MCF 10A (cell line): ENCODE measurements at regions not wholly inside any gene's neighbourhood (a gene's known extent, or its start where the extent isn't known, plus 50 kb on each side); places are given as distances from the start of the nearest gene placed in this dataset.
A peak's percentile ranks its signal among the peaks of the same experiment; 100 is the strongest.

Source experiments
- BruUV-seq: library from RNA; stranded (reverse); fragments of 400-500 nt; replicated peaks from 2 replicates; lab custom pipeline; 2021; lab: Mats Ljungman, UMichigan
- CTCF ChIA-PET: fragments of 300-600 bp; sonication (Branson Sonifier 250); formaldehyde crosslinking; extraction: SDS; loops from one replicate; lab custom pipeline; 2021; ENCODE audit warnings: antibody characterized with exemption, inconsistent platforms; lab: Yijun Ruan, JAX
- POLR2A ChIA-PET: fragments of 300-600, 350-650 bp; sonication (Branson Sonifier 250); formaldehyde crosslinking; extraction: SDS; loops from one replicate; lab custom pipeline; 2020; ENCODE audit warnings: antibody characterized with exemption, inconsistent platforms; lab: Yijun Ruan, JAX
- DNase-seq: peaks from one replicate; pipeline ENCODE4 v3.0.0-alpha.2; 2018; ENCODE audit not compliant: unreplicated experiment
- H3K27ac Mint-ChIP-seq: one replicate; pipeline ENCODE4 v1.8.0; 2022; ENCODE audit warnings: mild to moderate bottlenecking, low read depth, mixed read lengths; ENCODE audit not compliant: unreplicated experiment
- H3K27me3 Mint-ChIP-seq: one replicate; pipeline ENCODE4 v1.8.0; 2022; ENCODE audit warnings: mixed read lengths; ENCODE audit not compliant: insufficient read depth, unreplicated experiment
- H3K36me3 Mint-ChIP-seq: one replicate; pipeline ENCODE4 v1.8.0; 2022; ENCODE audit warnings: mild to moderate bottlenecking, moderate library complexity, mixed read lengths; ENCODE audit not compliant: insufficient read depth, unreplicated experiment
- H3K4me1 Mint-ChIP-seq: one replicate; pipeline ENCODE4 v1.8.0; 2022; ENCODE audit warnings: mixed read lengths; ENCODE audit not compliant: insufficient read depth, unreplicated experiment
- H3K4me3 Mint-ChIP-seq: one replicate; pipeline ENCODE4 v1.8.0; 2022; ENCODE audit warnings: mild to moderate bottlenecking, moderate library complexity, mixed read lengths; ENCODE audit not compliant: unreplicated experiment
- H3K9me3 Mint-ChIP-seq: one replicate; pipeline ENCODE4 v1.8.0; 2022; ENCODE audit warnings: mixed read lengths; ENCODE audit not compliant: unreplicated experiment
- intact Hi-C: fragments of 100-400 bp; cut with micrococcal nuclease; formaldehyde crosslinking; loops from 2 replicates; pipeline ENCODE4 v1.14.1; 2022
- TF ChIP-seq, protein P1 (sequence below): fragments of 200-600 bp; IDR thresholded peaks from one replicate; pipeline ENCODE4 v1.8.0; 2022; ENCODE audit warnings: antibody characterized with exemption, mild to moderate bottlenecking; ENCODE audit not compliant: unreplicated experiment

DNA sequence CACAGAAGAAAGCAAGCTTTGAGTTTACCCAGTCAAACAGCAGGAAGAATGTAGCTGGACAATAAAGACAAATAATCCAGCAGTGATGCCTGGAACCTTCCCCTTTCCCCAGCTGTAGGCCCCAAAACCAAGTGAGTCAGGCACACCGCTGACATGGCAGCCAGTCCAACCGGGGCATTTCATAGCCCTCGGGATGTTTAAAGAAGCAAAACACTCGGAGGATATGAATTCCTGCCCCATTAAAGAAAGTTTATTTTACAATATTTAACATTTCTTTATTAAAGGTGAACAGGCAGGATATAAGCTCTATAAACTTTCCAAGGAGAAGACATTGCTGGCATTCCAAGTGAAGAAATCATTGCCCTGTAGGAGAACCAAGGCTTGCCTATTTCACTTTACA lies 507.6 kb upstream of the TNP1 start:
- H3K4me3 Mint-ChIP-seq, result no peak overlapping the region
- H3K27ac Mint-ChIP-seq, result no peak overlapping the region
- intact Hi-C loops, result no loop called here
- no TSS peak for BruUV-seq
- POLR2A ChIA-PET, result interaction anchor here (0.6 kb wide), 1 partner anchor 283 kb away, joined by 4 read pairs; no protein-coding TSS in a partner anchor
- DNase-seq, result no peak
- CTCF ChIA-PET, result interaction anchor here (0.6 kb wide), 1 partner anchor 541 kb away, joined by 3 read pairs; no protein-coding TSS in a partner anchor
- no peaks in the 10 kb centered on the region for H3K36me3 Mint-ChIP-seq
- no peaks in the 10 kb centered on the region for H3K9me3 Mint-ChIP-seq
- H3K27me3 Mint-ChIP-seq, result no peaks in the 10 kb centered on the region
- peaks cover 6% of the 10 kb centered on the region for H3K4me1 Mint-ChIP-seq
- TF ChIP-seq, protein P1, sequence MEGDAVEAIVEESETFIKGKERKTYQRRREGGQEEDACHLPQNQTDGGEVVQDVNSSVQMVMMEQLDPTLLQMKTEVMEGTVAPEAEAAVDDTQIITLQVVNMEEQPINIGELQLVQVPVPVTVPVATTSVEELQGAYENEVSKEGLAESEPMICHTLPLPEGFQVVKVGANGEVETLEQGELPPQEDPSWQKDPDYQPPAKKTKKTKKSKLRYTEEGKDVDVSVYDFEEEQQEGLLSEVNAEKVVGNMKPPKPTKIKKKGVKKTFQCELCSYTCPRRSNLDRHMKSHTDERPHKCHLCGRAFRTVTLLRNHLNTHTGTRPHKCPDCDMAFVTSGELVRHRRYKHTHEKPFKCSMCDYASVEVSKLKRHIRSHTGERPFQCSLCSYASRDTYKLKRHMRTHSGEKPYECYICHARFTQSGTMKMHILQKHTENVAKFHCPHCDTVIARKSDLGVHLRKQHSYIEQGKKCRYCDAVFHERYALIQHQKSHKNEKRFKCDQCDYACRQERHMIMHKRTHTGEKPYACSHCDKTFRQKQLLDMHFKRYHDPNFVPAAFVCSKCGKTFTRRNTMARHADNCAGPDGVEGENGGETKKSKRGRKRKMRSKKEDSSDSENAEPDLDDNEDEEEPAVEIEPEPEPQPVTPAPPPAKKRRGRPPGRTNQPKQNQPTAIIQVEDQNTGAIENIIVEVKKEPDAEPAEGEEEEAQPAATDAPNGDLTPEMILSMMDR, result no peak

DNA sequence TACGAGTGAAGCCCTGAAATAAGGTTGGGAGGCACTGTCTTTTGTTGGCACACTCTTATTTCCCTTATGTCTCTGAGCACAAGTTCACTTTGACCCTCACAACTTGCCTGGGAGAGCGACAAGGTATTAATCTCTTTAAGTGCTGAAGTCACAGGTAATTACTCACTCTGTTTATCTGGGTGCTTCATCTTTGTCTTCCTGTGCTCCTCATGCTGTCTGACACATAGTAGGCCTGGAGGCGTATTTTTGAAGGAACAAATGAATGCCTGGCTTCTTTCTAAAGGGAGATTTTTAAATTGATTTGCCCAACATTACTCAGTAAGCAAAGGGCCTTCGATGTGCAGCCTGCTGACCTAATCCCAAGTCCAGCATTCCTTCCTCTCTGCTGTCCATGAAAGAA lies 507.1 kb upstream of the TNP1 start:
- intact Hi-C loops, result no loop called here
- DNase-seq, result peak; percentile 2

DNA sequence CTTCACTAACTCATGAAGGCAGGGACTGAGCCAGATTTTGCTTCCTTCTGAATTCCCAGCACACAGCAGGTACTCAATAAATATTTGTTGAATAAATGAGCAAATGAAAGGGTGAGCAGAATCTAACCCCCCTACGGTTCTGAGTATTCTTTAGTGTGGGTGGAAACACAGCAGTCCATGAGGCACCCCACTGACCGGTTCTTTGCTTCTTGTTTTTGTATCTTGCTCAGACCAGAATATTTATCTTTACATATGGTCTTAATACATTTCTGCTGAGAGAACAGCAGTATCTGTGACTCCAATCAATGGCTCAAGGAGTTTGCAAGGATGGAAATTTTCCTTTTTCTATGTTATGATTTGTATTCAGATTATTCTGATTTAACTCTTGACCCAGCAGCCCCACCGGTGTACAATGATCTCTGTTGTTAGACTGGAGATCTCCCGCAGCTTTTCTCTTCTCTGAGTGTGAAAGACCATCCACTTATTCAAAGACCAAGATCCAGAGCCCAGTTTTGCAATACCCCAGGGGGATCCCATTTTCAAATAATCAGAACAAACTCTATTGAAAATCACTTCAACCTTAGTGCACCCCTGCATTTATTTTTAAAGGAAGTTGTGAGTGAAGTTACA lies 506.5 kb upstream of the TNP1 start:
- no peak for DNase-seq
- TF ChIP-seq, protein P1, result no peak
- Mint-ChIP-seq H3K36me3 (no peaks in the 10 kb centered on the region), H3K9me3 (no peaks in the 10 kb centered on the region), H3K27ac (no peak overlapping the region), H3K27me3 (no peaks in the 10 kb centered on the region), H3K4me3 (no peak overlapping the region), H3K4me1 (peaks cover 11% of the 10 kb centered on the region)
- ChIA-PET POLR2A (interaction anchor here (1.0 kb wide), 1 partner anchor 15 kb away, joined by 3 read pairs; no protein-coding TSS in a partner anchor), CTCF (interaction anchor here (1.0 kb wide), 1 partner anchor 18 kb away, joined by 3 read pairs; no protein-coding TSS in a partner anchor)
- intact Hi-C loops, result no loop called here
- BruUV-seq, result no TSS peak

More for the DNA sequence above, 507.1 kb upstream of the TNP1 start:
- BruUV-seq, result no TSS peak
- Mint-ChIP-seq H3K36me3 (no peaks in the 10 kb centered on the region), H3K4me1 (peaks cover 6% of the 10 kb centered on the region), H3K27ac (no peak overlapping the region), H3K4me3 (no peak overlapping the region), H3K27me3 (no peaks in the 10 kb centered on the region), H3K9me3 (no peaks in the 10 kb centered on the region)
- ChIA-PET POLR2A (interaction anchor here (0.6 to 1.0 kb wide), 2 partner anchors 14 to 282 kb away, joined by 3 to 4 read pairs; no protein-coding TSS in a partner anchor), CTCF (no interaction called here)
- TF ChIP-seq, protein P1, result no peak

DNA sequence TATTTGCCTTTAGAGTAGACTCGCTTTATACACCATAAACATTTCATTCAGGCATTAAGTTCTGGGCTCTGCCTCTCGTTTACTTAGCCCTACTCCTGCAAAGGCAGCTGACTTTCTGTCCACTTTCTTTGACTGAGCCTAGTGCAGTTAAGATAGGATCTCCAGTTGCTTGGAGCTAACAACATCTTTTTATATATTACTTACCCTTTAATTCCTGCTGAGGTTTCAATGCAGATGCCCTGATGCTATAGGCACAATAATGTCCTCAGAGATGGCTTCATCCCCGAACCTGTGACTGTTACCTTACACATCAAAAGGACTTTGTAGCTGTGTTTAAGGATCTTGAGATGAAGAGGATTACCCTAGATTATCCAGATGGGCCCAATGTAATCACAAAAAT lies 505.8 kb upstream of the TNP1 start:
- Mint-ChIP-seq H3K9me3 (no peaks in the 10 kb centered on the region), H3K4me3 (no peak overlapping the region)
- intact Hi-C loops, result no loop called here

More for the DNA sequence above, 505.8 kb upstream of the TNP1 start:
- TF ChIP-seq, protein P1, result no peak
- DNase-seq, result no peak
- no peaks in the 10 kb centered on the region for H3K36me3 Mint-ChIP-seq
- peaks cover 19% of the 10 kb centered on the region for H3K4me1 Mint-ChIP-seq
- no peaks in the 10 kb centered on the region for H3K27me3 Mint-ChIP-seq
- H3K27ac Mint-ChIP-seq, result no peak overlapping the region
- POLR2A ChIA-PET, result no interaction called here
- no TSS peak for BruUV-seq
- CTCF ChIA-PET, result interaction anchor here (1.0 kb wide), 1 partner anchor 19 kb away, joined by 3 read pairs; no protein-coding TSS in a partner anchor
